GM23248 (cell line): ENCODE measurements at regions not wholly inside any gene's neighbourhood (a gene's known extent, or its start where the extent isn't known, plus 50 kb on each side); places are given as distances from the start of the nearest gene placed in this dataset.

ENCODE experiments used
- EZH2 ChIP-seq: fragments of 200-600 bp; sonication (generic); IDR thresholded peaks from 2 replicates; pipeline ENCODE4 v1.6.1; 2018; ENCODE audit warnings: antibody characterized with exemption, mild to moderate bottlenecking; ENCODE audit not compliant: insufficient read depth, poor library complexity, severe bottlenecking
- EZH2phosphoT487 ChIP-seq: fragments of 200-600 bp; sonication (generic); IDR thresholded peaks from 2 replicates; pipeline ENCODE4 v1.6.1; 2018; ENCODE audit warnings: antibody characterized with exemption, moderate library complexity, mild to moderate bottlenecking, low read depth; ENCODE audit not compliant: insufficient read depth

DNA sequence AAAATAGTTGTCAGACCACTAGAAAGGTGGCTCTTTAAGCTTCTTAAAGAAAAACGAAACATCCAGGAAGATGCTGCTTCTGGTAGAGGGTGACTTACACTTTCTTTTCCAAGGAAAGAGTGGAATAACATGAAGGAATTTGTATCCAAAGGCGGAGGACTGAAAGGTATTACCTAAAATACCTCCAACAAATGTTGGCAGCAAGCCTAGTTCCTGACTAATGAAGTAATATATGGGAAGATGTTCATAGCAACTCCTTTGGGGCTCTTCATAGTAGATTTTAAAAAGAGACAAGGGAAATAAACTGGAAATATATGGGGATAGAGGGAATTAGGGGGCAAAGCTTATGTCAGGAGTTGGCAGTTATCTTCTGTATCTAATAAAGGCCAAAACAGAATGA lies 116.2 kb downstream of the AASDH start:
- TF ChIP-seq EZH2 (no peak), EZH2phosphoT487 (no peak)
